LNCaP clone FGC (cell line): ENCODE measurements at regions not wholly inside any gene's neighbourhood (a gene's known extent, or its start where the extent isn't known, plus 50 kb on each side); places are given as distances from the start of the nearest gene placed in this dataset.
"Not testable (repeated sequence)": the region's sequence is repeated elsewhere in the genome, so short reads cannot be mapped to it uniquely, and the experiment has no call there.

Experiments used
- DNase-seq: peaks from one replicate; pipeline ENCODE4 v3.0.0-alpha.2; 2011; ENCODE audit warnings: low read depth
- H3K4me3 ChIP-seq: 2 replicates; pipeline ENCODE4 v1.5.1; 2011; ENCODE audit warnings: mild to moderate bottlenecking, low read depth, low read length, control low read depth
- TF ChIP-seq, protein P1 (sequence below): IDR thresholded peaks from 2 replicates; pipeline ENCODE4 v1.5.1; 2012; ENCODE audit warnings: mild to moderate bottlenecking; ENCODE audit not compliant: control insufficient read depth, insufficient read depth; ENCODE audit errors: extremely low read depth

- no peak overlapping the region for H3K4me3 ChIP-seq
- TF ChIP-seq, protein P1, sequence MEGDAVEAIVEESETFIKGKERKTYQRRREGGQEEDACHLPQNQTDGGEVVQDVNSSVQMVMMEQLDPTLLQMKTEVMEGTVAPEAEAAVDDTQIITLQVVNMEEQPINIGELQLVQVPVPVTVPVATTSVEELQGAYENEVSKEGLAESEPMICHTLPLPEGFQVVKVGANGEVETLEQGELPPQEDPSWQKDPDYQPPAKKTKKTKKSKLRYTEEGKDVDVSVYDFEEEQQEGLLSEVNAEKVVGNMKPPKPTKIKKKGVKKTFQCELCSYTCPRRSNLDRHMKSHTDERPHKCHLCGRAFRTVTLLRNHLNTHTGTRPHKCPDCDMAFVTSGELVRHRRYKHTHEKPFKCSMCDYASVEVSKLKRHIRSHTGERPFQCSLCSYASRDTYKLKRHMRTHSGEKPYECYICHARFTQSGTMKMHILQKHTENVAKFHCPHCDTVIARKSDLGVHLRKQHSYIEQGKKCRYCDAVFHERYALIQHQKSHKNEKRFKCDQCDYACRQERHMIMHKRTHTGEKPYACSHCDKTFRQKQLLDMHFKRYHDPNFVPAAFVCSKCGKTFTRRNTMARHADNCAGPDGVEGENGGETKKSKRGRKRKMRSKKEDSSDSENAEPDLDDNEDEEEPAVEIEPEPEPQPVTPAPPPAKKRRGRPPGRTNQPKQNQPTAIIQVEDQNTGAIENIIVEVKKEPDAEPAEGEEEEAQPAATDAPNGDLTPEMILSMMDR, result no peak
- DNase-seq, result no peak
Observed at GRCh38 chr7:65453341-65454030, 79.8 kb downstream of the ZNF92 start.

GRCh38 chr7:65454469-65454868 lies 80.8 kb downstream of the ZNF92 start:
- TF ChIP-seq, protein P1, result no peak
- H3K4me3 ChIP-seq, result no peak overlapping the region
- DNase-seq, result no peak

DNA sequence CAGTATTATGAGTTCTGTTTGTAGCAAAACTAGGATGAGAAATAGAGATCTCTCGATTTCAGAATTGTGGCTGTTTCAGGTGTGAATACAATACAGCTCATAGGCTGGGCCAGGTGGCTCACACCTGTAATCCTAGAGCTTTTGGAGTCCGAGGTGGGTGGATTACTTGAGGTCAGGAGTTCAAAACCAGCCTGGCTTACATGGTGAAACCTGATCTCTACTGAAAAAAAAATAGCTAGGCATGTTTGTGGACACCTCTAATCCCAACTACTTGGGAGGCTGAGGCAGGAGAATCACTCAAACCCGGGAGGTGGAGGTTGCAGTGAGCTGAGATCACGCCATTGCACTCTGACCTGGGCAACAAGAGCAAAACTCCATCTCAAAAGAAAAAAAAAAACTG lies 81.4 kb downstream of the ZNF92 start:
- H3K4me3 ChIP-seq, DNase-seq: not testable (repeated sequence)

DNA sequence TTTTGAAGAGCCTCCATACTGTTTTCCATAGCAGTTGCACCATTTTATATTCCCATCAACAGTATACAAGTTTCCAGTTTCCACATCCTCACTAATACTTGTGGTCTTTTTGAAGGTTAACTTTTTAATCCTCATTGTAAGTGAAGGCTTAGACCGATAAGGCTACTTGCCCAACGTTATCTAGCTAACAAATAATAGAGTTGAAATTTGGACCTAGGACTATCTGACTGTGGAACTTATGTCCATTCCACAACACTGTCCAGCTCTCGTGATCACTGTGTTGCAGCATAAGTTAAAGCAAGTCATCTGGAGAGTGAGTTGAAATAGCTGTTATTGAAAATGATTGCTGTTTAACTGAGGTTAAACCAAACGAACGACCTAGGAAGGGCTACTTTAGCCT lies 84.0 kb downstream of the ZNF92 start:
- DNase-seq, result no peak
- no peak overlapping the region for H3K4me3 ChIP-seq
- TF ChIP-seq, protein P1, result no peak

GRCh38 chr7:65459438-65459837 lies 85.8 kb downstream of the ZNF92 start:
- H3K4me3 ChIP-seq, result no peak overlapping the region
- no peak for DNase-seq
- TF ChIP-seq, protein P1, result no peak

GRCh38 chr7:65462148-65462716 lies 88.6 kb downstream of the ZNF92 start:
- DNase-seq, result no peak
- TF ChIP-seq, protein P1, result no peak
- H3K4me3 ChIP-seq, result no peak overlapping the region

- no peak for DNase-seq
- no peak overlapping the region for H3K4me3 ChIP-seq
- TF ChIP-seq, protein P1, result no peak
Observed at GRCh38 chr7:65463184-65463583, 89.5 kb downstream of the ZNF92 start.

GRCh38 chr7:65469919-65470558 lies 96.4 kb downstream of the ZNF92 start:
- H3K4me3 ChIP-seq, DNase-seq: not testable (repeated sequence)
